IMR-90 (cell line): ENCODE measurements at regions not wholly inside any gene's neighbourhood (a gene's known extent, or its start where the extent isn't known, plus 50 kb on each side); places are given as distances from the start of the nearest gene placed in this dataset.

Source experiments
- ATAC-seq: fragments of 200-7000 bp; cut with Tn5 transposase; 2 replicates; pipeline ENCODE4 v1.9.1; 2020; ENCODE audit warnings: low read depth, mild to moderate bottlenecking, moderate library complexity
- BruUV-seq: library from RNA; stranded (reverse); fragments of 400-500 nt; replicated peaks from 2 replicates; lab custom pipeline; 2021; lab: Mats Ljungman, UMichigan
- CTCF ChIA-PET: fragments of 300-600 bp; formaldehyde crosslinking; extraction: SDS; loops from one replicate; lab custom pipeline; 2021; ENCODE audit warnings: antibody characterized with exemption; lab: Yijun Ruan, JAX
- POLR2A ChIA-PET: fragments of 300-600 bp; sonication (Branson Sonifier 250); formaldehyde crosslinking; loops from one replicate; lab custom pipeline; 2022; ENCODE audit warnings: antibody characterized with exemption; ENCODE audit not compliant: unreplicated experiment; lab: Charles Lee
- DNase-seq: peaks from one replicate; pipeline ENCODE4 v3.0.0; 2013
- H2AFZ ChIP-seq: replicated peaks from 2 replicates; pipeline ENCODE3; 2013; ENCODE audit warnings: low read length, mild to moderate bottlenecking; ENCODE audit not compliant: poor library complexity
- H2AK5ac ChIP-seq: 2 replicates; pipeline ENCODE4 v1.6.1; 2013; ENCODE audit warnings: low read depth, low read length, inconsistent platforms
- H2AK9ac ChIP-seq: replicated peaks from 2 replicates; pipeline ENCODE3; 2013; ENCODE audit warnings: mild to moderate bottlenecking, low read depth, low read length, moderate library complexity; ENCODE audit not compliant: poor library complexity
- H2BK120ac ChIP-seq: 2 replicates; pipeline ENCODE4 v1.6.1; 2013; ENCODE audit warnings: low read depth, low read length, inconsistent platforms
- H2BK15ac ChIP-seq: 3 replicates; pipeline ENCODE4 v1.6.1; 2013; ENCODE audit warnings: low read depth, low read length, inconsistent platforms
- H2BK20ac ChIP-seq: 2 replicates; pipeline ENCODE4 v1.6.1; 2013; ENCODE audit warnings: low read depth, mild to moderate bottlenecking, inconsistent platforms, low read length, moderate library complexity
- H2BK5ac ChIP-seq: 2 replicates; pipeline ENCODE4 v1.6.1; 2013; ENCODE audit warnings: mild to moderate bottlenecking, low read depth, low read length, inconsistent platforms; ENCODE audit not compliant: poor library complexity, severe bottlenecking
- H3K14ac ChIP-seq: replicated peaks from 2 replicates; pipeline ENCODE4 v1.6.1; 2013; ENCODE audit warnings: low read depth, low read length, inconsistent platforms
- H3K18ac ChIP-seq: 2 replicates; pipeline ENCODE4 v1.6.1; 2013; ENCODE audit warnings: low read depth, low read length, control low read depth
- H3K23ac ChIP-seq: 2 replicates; pipeline ENCODE4 v1.6.1; 2013; ENCODE audit warnings: low read depth, low read length, inconsistent platforms
- H3K27ac ChIP-seq: 2 replicates; pipeline ENCODE4 v1.5.1; 2013; ENCODE audit warnings: mild to moderate bottlenecking, control low read depth, low read length; ENCODE audit not compliant: insufficient read depth
- H3K27me3 ChIP-seq: 2 replicates; pipeline ENCODE4 v1.6.1; 2013; ENCODE audit warnings: low read length; ENCODE audit not compliant: control insufficient read depth, insufficient read depth
- H3K36me3 ChIP-seq: 2 replicates; pipeline ENCODE4 v1.6.1; 2013; ENCODE audit warnings: low read length, mixed read lengths; ENCODE audit not compliant: control insufficient read depth, insufficient read depth
- H3K4ac ChIP-seq: 2 replicates; pipeline ENCODE4 v1.6.1; 2013; ENCODE audit warnings: low read depth, low read length, inconsistent platforms
- H3K4me1 ChIP-seq: 2 replicates; pipeline ENCODE4 v1.6.1; 2013; ENCODE audit warnings: low read length, mixed read lengths; ENCODE audit not compliant: control insufficient read depth, insufficient read depth
- H3K4me2 ChIP-seq: 2 replicates; pipeline ENCODE4 v1.6.1; 2013; ENCODE audit warnings: low read depth, mild to moderate bottlenecking, control low read depth, low read length, moderate library complexity
- H3K4me3 ChIP-seq: 2 replicates; pipeline ENCODE4 v1.5.1; 2013; ENCODE audit warnings: low read depth, mild to moderate bottlenecking, control low read depth, low read length, moderate library complexity; ENCODE audit not compliant: insufficient read depth
- H3K56ac ChIP-seq: 2 replicates; pipeline ENCODE4 v1.6.1; 2013; ENCODE audit warnings: low read length, inconsistent platforms; ENCODE audit not compliant: insufficient read depth; ENCODE audit errors: extremely low read depth
- H3K79me1 ChIP-seq, 2 experiments: 2 replicates each; pipeline ENCODE4 v1.6.1; 2013; ENCODE audit warnings: low read length in 2 of 2, inconsistent platforms in 1 of 2, low read depth in 1 of 2
- H3K9ac ChIP-seq: 2 replicates; pipeline ENCODE4 v1.6.1; 2013; ENCODE audit warnings: low read depth, low read length, control low read depth
- H3K9me1 ChIP-seq: 2 replicates; pipeline ENCODE4 v1.6.1; 2013; ENCODE audit warnings: low read length, inconsistent platforms; ENCODE audit not compliant: insufficient read depth
- H3K9me3 ChIP-seq: 2 replicates; pipeline ENCODE4 v1.6.1; 2013; ENCODE audit warnings: low read length; ENCODE audit not compliant: control insufficient read depth, insufficient read depth
- H4K20me1 ChIP-seq: 2 replicates; pipeline ENCODE4 v1.6.1; 2013; ENCODE audit warnings: low read length, inconsistent platforms; ENCODE audit not compliant: insufficient read depth
- H4K5ac ChIP-seq: 2 replicates; pipeline ENCODE4 v1.6.1; 2013; ENCODE audit warnings: mild to moderate bottlenecking, low read depth, low read length, control low read depth
- H4K8ac ChIP-seq, 2 experiments: 2 replicates each; pipeline ENCODE4 v1.6.1; 2013; ENCODE audit warnings: low read depth in 2 of 2, low read length in 2 of 2, control low read depth in 1 of 2, inconsistent platforms in 1 of 2
- H4K91ac ChIP-seq: 2 replicates; pipeline ENCODE4 v1.6.1; 2013; ENCODE audit warnings: low read depth, low read length, inconsistent platforms; ENCODE audit not compliant: insufficient read depth
- CEBPB ChIP-seq: IDR thresholded peaks from 2 replicates; pipeline ENCODE4 v1.6.1; 2012; ENCODE audit warnings: low read depth, low read length, improper control_type of control experiment
- FOS ChIP-seq: fragments of 150-350 bp; IDR thresholded peaks from 2 replicates; pipeline ENCODE4 v1.6.1; 2016; ENCODE audit warnings: low read depth, low read length
- MAZ ChIP-seq: IDR thresholded peaks from 2 replicates; pipeline ENCODE4 v1.6.1; 2012; ENCODE audit warnings: low read depth, mild to moderate bottlenecking, low read length, improper control_type of control experiment, moderate library complexity, borderline replicate concordance
- MXI1 ChIP-seq: IDR thresholded peaks from 2 replicates; pipeline ENCODE4 v1.6.1; 2012; ENCODE audit warnings: low read depth, mild to moderate bottlenecking, low read length, moderate library complexity, borderline replicate concordance
- RFX5 ChIP-seq: IDR thresholded peaks from 2 replicates; pipeline ENCODE4 v1.8.0; 2012; ENCODE audit warnings: low read depth, mild to moderate bottlenecking, low read length, moderate library complexity
- WGBS, 2 experiments: methylation state at CpG; one replicate each; pipeline versions ENCODE4 v1.1.5 to v1.1.7; 2013; ENCODE audit warnings: missing lambda C conversion rate in 2 of 2; ENCODE audit not compliant: insufficient read length in 1 of 2; ENCODE audit errors: extremely low coverage in 2 of 2; 5-methylcytosine and 5-hydroxymethylcytosine counted together
- dilution Hi-C: fragments of 300-500 bp; cut with HindIII; formaldehyde crosslinking; loops from one replicate; pipeline ENCODE4 v1.14.3; 2018; ENCODE audit warnings: low sequenced_read_pairs; ENCODE audit not compliant: unreplicated experiment
- in situ Hi-C: fragments of 300-500 bp; cut with MboI; formaldehyde crosslinking; loops from 3 replicates; pipeline ENCODE4 v1.14.3; 2019; ENCODE audit warnings: low sequenced_read_pairs, inconsistent platforms, mixed read lengths
- intact Hi-C: fragments of 100-400 bp; cut with micrococcal nuclease; formaldehyde crosslinking; loops from 2 replicates; pipeline ENCODE4 v1.10.0; 2022
- TF ChIP-seq, protein P1 (sequence below): fragments of 150-350 bp; IDR thresholded peaks from 2 replicates; pipeline ENCODE4 v1.6.1; 2016; ENCODE audit warnings: low read depth, mild to moderate bottlenecking, low read length, moderate library complexity, borderline replicate concordance
- TF ChIP-seq, protein P2 (sequence below): conservative IDR thresholded peaks from 2 replicates; pipeline ENCODE4 v1.5.1; 2012; ENCODE audit warnings: mild to moderate bottlenecking, low read depth, low read length, improper control_type of control experiment

DNA sequence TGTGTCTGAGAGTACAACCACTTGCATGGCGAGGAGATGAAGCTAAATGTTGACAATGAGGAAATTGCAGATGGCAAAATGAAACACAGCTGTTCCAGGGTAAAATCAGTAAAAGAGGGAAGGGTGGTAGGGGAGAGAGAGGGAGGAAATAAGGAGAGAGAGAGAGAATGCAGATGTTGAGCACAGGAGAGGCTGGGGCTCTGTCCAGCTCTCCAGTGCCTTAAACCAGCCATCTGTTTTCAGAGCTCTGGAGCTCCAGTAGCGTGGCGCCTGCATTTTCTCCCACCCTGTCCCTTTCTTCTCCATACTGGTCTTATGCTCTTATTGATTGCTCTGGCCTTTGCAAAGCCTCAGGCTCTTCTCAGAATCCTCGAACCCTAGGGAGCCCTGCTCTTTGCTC is 52.7 kb upstream of the BOD1L2 start:
- H2AK9ac ChIP-seq: no peak overlapping the region
- ChIA-PET CTCF (no interaction called here), POLR2A (no interaction called here)
- H4K5ac ChIP-seq: no peak overlapping the region
- intact Hi-C loops: no loop called here
- no peak overlapping the region for H2AK5ac ChIP-seq
- ATAC-seq: no peak
- no peak overlapping the region for H2AFZ ChIP-seq
- no peak overlapping the region for H3K4ac ChIP-seq
- H2BK5ac ChIP-seq: no peak overlapping the region
- BruUV-seq: no TSS peak
- dilution Hi-C loops: no loop called here
- H4K20me1 ChIP-seq: no peaks in the 10 kb centered on the region
- no peaks in the 10 kb centered on the region; the same call in 1 of the 2 replicates for H3K27me3 ChIP-seq
- H2BK15ac ChIP-seq: no peak overlapping the region
- H2BK120ac ChIP-seq: no peak overlapping the region
- no peaks in the 10 kb centered on the region for H3K79me1 ChIP-seq
- no peaks in the 10 kb centered on the region for H3K36me3 ChIP-seq
- no peak overlapping the region for H3K9ac ChIP-seq
- DNase-seq: no peak
- no peaks in the 10 kb centered on the region for H3K9me1 ChIP-seq
- no peak overlapping the region for H3K4me3 ChIP-seq
- H4K91ac ChIP-seq: no peak overlapping the region
- H3K23ac ChIP-seq: no peak overlapping the region
- WGBS, 2 experiments: 8% methylated on average over 2 of the region's 4 CpGs; no CpG with 5 or more reads in 1 of the 2 experiments
- no peak overlapping the region for H3K4me2 ChIP-seq
- no peak overlapping the region for H2BK20ac ChIP-seq
- no peak overlapping the region for H3K27ac ChIP-seq
- in situ Hi-C loops: no loop called here
- no peak overlapping the region for H3K18ac ChIP-seq
- no peak overlapping the region for H3K56ac ChIP-seq
- no peaks in the 10 kb centered on the region for H3K9me3 ChIP-seq
- no peak overlapping the region for H4K8ac ChIP-seq
- no peak overlapping the region for H3K14ac ChIP-seq
- TF ChIP-seq MXI1 (no peak), MAZ (no peak), CEBPB (no peak), FOS (no peak), RFX5 (no peak)
- TF ChIP-seq, protein P1, sequence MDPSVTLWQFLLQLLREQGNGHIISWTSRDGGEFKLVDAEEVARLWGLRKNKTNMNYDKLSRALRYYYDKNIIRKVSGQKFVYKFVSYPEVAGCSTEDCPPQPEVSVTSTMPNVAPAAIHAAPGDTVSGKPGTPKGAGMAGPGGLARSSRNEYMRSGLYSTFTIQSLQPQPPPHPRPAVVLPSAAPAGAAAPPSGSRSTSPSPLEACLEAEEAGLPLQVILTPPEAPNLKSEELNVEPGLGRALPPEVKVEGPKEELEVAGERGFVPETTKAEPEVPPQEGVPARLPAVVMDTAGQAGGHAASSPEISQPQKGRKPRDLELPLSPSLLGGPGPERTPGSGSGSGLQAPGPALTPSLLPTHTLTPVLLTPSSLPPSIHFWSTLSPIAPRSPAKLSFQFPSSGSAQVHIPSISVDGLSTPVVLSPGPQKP: no peak
- TF ChIP-seq, protein P2, sequence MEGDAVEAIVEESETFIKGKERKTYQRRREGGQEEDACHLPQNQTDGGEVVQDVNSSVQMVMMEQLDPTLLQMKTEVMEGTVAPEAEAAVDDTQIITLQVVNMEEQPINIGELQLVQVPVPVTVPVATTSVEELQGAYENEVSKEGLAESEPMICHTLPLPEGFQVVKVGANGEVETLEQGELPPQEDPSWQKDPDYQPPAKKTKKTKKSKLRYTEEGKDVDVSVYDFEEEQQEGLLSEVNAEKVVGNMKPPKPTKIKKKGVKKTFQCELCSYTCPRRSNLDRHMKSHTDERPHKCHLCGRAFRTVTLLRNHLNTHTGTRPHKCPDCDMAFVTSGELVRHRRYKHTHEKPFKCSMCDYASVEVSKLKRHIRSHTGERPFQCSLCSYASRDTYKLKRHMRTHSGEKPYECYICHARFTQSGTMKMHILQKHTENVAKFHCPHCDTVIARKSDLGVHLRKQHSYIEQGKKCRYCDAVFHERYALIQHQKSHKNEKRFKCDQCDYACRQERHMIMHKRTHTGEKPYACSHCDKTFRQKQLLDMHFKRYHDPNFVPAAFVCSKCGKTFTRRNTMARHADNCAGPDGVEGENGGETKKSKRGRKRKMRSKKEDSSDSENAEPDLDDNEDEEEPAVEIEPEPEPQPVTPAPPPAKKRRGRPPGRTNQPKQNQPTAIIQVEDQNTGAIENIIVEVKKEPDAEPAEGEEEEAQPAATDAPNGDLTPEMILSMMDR: no peak
- H3K4me1 ChIP-seq: no peaks in the 10 kb centered on the region
